GM19043 (cell line): ENCODE measurements at regions not wholly inside any gene's neighbourhood (a gene's known extent, or its start where the extent isn't known, plus 50 kb on each side); places are given as distances from the start of the nearest gene placed in this dataset.

Experiments
- ATAC-seq: cut with Tn5 transposase; IDR thresholded peaks from one replicate; pipeline ENCODE4 v1.9.1; 2021; ENCODE audit warnings: low read depth; ENCODE audit not compliant: unreplicated experiment

- no peak for ATAC-seq
Observed at GRCh38 chr2:204341887-204342276, 203.4 kb upstream of the PARD3B start.

GRCh38 chr2:204343685-204344084, 201.6 kb upstream of the PARD3B start:
- ATAC-seq = no peak

DNA sequence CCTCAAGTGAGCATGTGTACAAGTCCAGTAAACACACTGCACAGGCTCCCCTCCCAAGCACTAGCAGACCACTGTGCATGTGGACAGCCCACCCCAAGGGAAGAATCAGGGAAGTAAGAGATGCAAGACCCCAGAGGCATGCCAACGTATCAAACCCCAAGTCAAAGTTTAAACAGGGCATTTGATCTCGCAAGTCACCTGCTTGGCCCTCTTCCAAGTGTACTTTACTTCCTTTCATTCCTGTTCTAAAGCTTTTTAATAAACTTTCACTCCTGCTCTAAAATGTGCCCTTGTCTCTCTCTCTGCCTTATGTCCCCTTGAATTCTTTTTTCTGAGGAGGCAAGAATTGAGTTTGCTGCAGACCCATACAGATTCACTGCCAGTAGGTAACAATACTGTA, 201.2 kb upstream of the PARD3B start:
- ATAC-seq = no peak

DNA sequence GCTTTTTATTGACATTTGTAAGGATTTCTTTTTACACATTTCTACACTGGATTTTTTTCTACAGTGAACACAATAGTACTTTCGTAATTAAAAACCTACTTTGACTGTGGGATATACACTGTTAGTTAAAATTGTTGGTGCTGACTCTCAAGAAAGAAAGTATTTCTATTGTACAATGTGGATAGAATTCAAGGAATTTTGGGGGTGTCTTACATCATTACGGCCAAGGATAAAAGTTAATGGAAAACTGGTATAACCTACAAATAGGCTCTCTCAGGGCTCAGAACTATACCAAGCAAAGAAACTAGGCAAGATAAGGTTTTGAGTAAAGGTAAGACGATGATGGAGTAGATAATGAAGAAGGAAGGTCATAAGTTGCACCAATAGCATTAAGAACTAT, 198.4 kb upstream of the PARD3B start:
- no peak for ATAC-seq

DNA sequence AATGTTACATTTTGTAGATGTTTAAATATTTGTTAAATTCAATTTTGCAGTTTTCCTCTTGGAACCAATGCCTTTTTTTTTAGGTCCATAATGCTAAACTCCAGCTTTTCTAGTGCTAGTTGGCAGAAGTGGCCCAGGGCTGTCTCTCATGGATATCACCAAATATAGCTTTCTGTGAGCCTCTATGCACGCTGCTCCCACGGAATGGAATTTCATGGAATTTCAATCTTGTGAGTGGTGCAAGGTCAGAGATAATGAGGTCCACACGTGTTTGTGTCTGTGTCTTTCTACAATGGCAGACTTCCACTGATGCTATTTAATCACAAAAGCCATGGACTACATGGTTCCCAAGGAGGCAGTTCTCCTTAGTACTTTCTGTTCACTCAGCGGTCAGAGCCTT, 191.5 kb upstream of the PARD3B start:
- no peak for ATAC-seq

GRCh38 chr2:204354442-204354856, 190.8 kb upstream of the PARD3B start:
- ATAC-seq = no peak

DNA sequence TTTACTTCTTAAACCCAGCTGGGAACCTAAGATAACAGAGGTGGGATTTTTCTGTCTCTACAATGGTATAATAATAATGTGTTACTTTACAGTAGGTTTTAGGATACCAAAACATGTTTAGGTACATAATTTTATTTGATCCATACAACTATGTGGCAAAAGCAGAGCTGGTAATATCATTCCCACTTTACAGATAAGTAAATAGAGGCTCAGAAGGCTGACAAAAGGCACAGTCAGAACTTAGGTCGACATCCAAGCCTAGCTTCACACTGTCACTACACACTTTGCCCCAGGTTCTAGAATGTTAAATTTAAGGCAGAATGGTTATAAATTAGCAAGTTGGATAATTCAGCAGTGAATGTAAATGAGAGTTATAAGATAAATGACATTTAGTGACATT, 189.6 kb upstream of the PARD3B start:
- ATAC-seq = no peak

- ATAC-seq = no peak
Observed at GRCh38 chr2:204356151-204356641, 189.1 kb upstream of the PARD3B start.

GRCh38 chr2:204357286-204357685, 188.0 kb upstream of the PARD3B start:
- no peak for ATAC-seq

GRCh38 chr2:204359076-204359475, 186.2 kb upstream of the PARD3B start:
- no peak for ATAC-seq

GRCh38 chr2:204360218-204361007, 184.9 kb upstream of the PARD3B start:
- ATAC-seq = no peak

DNA sequence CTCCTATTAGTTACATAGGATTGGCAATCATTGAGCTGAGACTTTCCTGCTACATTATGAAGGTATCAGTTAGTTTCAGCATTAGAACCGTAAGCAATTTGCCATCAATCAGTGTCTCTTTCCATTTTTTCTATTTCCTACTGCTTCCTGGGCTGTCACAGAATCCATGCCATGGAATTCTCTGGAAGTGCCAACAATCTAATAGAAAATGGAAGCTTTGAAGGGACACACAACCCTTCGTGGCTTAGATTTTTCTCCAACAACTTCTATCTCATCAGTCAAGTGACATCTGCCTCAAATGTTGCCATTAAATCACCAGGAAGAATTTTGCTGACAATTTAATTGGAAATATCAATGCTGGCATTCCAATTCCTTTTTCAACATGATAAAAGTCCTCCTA, 183.5 kb upstream of the PARD3B start:
- ATAC-seq = no peak

GRCh38 chr2:204362581-204362980, 182.7 kb upstream of the PARD3B start:
- ATAC-seq = no peak

- no peak for ATAC-seq
Observed at GRCh38 chr2:204363513-204363912, 181.8 kb upstream of the PARD3B start.

DNA sequence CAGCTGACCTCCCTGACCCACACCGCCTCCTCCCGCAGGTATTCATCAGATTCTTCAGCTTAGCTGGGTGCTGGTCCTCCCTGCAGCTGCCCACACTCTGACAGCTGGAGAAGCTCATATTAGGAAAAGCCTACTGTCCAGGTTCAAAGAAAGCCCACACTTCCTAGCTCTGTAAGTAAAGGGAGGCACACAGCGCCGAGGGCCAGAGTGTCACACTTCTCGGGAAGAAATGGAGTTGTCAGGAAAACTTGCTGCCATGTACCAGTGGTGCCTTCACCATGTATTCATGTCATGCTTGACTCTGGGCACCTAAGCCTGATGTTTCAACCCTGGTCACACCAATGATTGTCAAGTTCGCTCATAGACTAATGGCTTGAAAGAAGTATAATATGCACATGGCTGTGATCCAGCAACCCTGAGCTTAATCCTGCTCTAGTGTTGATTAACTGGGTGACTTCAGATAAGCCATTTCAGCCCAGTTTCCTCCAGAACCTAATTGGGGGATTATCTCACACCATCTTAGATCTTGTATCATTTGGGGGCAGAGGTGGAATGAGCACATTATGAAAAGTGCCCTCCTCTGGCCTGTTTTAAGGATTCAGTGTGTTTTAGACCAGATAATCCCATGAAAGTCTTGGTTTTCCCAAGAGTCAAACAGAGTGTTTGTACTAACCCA, 180.3 kb upstream of the PARD3B start:
- no peak for ATAC-seq

DNA sequence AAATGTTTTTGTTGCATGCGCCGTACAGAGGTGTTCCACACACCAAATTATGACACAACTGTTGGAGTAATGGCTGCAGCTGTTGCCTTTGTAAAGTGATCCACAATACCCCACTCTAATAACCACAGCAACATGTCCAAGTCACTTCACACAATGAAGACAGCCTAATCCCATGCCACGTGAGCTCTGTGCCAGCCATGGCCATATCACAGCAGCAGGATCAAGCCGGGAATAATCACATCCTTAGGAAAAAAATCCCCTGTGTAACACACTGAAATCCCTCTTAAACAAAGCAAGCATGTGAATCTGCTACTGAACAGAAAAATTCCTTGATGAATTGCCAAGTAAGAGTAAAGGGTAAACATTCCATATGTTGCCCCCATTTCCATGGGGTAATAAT, 179.5 kb upstream of the PARD3B start:
- no peak for ATAC-seq

DNA sequence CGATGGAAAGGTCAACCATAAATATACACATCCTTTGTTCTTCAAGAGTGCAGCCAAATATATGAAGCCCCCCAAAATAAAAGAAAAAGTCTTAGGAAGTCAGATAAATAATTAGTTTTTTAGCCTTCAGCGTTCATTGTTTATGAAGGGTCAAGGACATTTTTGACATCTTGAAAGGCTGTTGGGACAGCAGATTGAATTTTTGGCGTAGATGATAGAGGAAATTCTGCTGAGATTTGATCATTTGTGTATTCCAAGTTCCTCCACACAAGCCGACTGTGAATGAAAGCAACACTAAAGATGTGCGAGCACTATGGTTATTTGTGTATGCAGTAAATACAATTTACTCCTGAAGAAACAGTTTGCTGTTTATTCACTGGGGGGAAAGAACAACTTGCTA, 177.8 kb upstream of the PARD3B start:
- no peak for ATAC-seq

DNA sequence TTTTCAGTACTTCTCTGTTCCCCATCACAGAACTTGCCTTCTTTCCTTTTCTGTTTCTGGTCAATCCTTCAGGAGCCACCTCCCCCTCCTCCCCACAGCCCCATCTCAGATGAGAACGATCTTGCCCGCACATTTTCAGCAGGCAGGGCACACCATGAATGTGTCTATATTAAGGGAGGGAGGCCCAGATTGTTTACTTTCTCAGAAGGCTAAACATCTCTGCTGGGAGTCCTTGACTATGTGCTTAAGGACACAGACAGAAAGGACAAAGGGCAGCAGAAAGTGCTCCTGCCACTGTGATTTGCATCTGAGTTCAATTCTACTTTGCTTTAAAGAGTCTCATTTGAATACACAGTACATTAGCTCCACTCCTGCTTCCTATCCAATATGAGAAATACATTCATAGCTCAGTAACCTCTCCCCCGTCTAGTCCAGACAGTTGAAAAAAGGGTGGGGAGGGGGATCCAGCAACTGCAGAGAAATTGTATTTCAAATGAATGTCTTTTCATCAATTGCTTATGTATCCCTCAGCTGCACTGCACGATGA, 175.0 kb upstream of the PARD3B start:
- ATAC-seq = no peak

- ATAC-seq = no peak
Observed at GRCh38 chr2:204373942-204374341, 171.3 kb upstream of the PARD3B start.

- ATAC-seq = no peak
Observed at GRCh38 chr2:204380141-204380881, 165.0 kb upstream of the PARD3B start.

GRCh38 chr2:204386668-204387067, 158.6 kb upstream of the PARD3B start:
- no peak for ATAC-seq
